Gastrocnemius medialis (tissue), 4 donors: ENCODE measurements at regions not wholly inside any gene's neighbourhood (a gene's known extent, or its start where the extent isn't known, plus 50 kb on each side); places are given as distances from the start of the nearest gene placed in this dataset.

ENCODE experiments used
- ATAC-seq, 2 donors: fragments of 150-250 bp; one replicate each; pipeline ENCODE4 v1.9.1; 2016
- DNase-seq, 2 donors: peaks; one replicate each; pipeline ENCODE4 v3.0.0-alpha.2; 2019
- H3K27ac ChIP-seq, 4 donors: fragments of 200-600 bp; sonication (generic); 1 replicate in 1 of 4; 2 replicates in 3 of 4; pipeline ENCODE4 v1.5.1; 2016 to 2018; ENCODE audit warnings: mild to moderate bottlenecking in 2 of 4, moderate library complexity in 1 of 4
- H3K27me3 ChIP-seq, 3 donors: fragments of 200-600 bp; sonication (generic) in 2 of 3; 1 replicate in 1 of 3; 2 replicates in 2 of 3; pipeline versions ENCODE4 v1.5.1 to v1.6.0; 2016 to 2019; ENCODE audit warnings: mild to moderate bottlenecking in 1 of 3, moderate library complexity in 1 of 3
- H3K36me3 ChIP-seq, 2 donors: fragments of 200-600 bp; sonication (generic) in 1 of 2; one replicate each; pipeline ENCODE4 v1.5.1; 2017 to 2018
- H3K4me1 ChIP-seq, 2 donors: fragments of 200-600 bp; sonication (generic) in 1 of 2; one replicate each; pipeline ENCODE4 v1.5.1; 2016 to 2017; ENCODE audit warnings: mild to moderate bottlenecking in 2 of 2
- H3K4me3 ChIP-seq, 4 donors: fragments of 200-600 bp; sonication (generic) in 3 of 4; 1 replicate in 1 of 4; 2 replicates in 3 of 4; pipeline ENCODE4 v1.5.1; 2016 to 2019; ENCODE audit warnings: mild to moderate bottlenecking in 2 of 4
- H3K9me3 ChIP-seq, 3 donors: fragments of 200-600 bp; sonication (generic) in 2 of 3; 1 replicate in 1 of 3; 2 replicates in 2 of 3; pipeline ENCODE4 v1.5.1; 2016 to 2019
- CTCF ChIP-seq, 5 experiments: fragments of 450-650 bp in 3 of 5; fragments of 200-600 bp in 2 of 5; sonication (generic) in 2 of 5; IDR thresholded peaks in 4 of 5; conservative IDR thresholded peaks in 1 of 5; 1 replicate in 4 of 5; 2 replicates in 1 of 5; pipeline ENCODE4 v1.5.1; 2016 to 2019; ENCODE audit warnings: antibody characterized with exemption in 5 of 5, mild to moderate bottlenecking in 3 of 5, moderate library complexity in 3 of 5
- POLR2A ChIP-seq, 2 donors: fragments of 450-650 bp; IDR thresholded peaks; one replicate each; pipeline ENCODE4 v1.6.1; 2017; ENCODE audit warnings: antibody characterized with exemption in 2 of 2, mild to moderate bottlenecking in 2 of 2, moderate library complexity in 2 of 2
- in situ Hi-C, 4 donors: fragments of 200-750 bp; cut with MboI; loops; one replicate each; pipeline versions ENCODE4 v1.15.0 to v1.8.0; 2017; ENCODE audit warnings: low sequenced_read_pairs in 4 of 4
- intact Hi-C: fragments of 100-400 bp; cut with DNase I; formaldehyde crosslinking; loops from one replicate; pipeline ENCODE4 v1.15.1; 2023; ENCODE audit warnings: low total_unique reads

- intact Hi-C loops, result no loop called here
- H3K36me3 ChIP-seq, result no peaks in the 10 kb centered on the region
- no peak overlapping the region for H3K27ac ChIP-seq
- no peaks in the 10 kb centered on the region for H3K4me1 ChIP-seq
- no peaks in the 10 kb centered on the region for H3K27me3 ChIP-seq
- no peak for DNase-seq
- no peaks in the 10 kb centered on the region for H3K9me3 ChIP-seq
- ATAC-seq, result no peak
- no peak for TF ChIP-seq POLR2A (IDR thresholded peaks at IDR 0.05)
- no peak for TF ChIP-seq CTCF (IDR thresholded peaks at IDR 0.05 in 4 of 5, conservative IDR thresholded peaks at IDR 0.05 in 1 of 5)
- no peak overlapping the region for H3K4me3 ChIP-seq
- in situ Hi-C loops, result no loop called here
These were observed 89.1 kb upstream of the USP47 start for GRCh38 chr11:11752679-11753078.

- DNase-seq, result no peak
- H3K9me3 ChIP-seq, result no peaks in the 10 kb centered on the region
- intact Hi-C loops (no loop called here), in situ Hi-C loops (no loop called here)
- no peak for TF ChIP-seq CTCF (IDR thresholded peaks at IDR 0.05 in 4 of 5, conservative IDR thresholded peaks at IDR 0.05 in 1 of 5)
- TF ChIP-seq POLR2A (IDR thresholded peaks at IDR 0.05), result no peak
- H3K27ac ChIP-seq, result no peak overlapping the region
- no peak overlapping the region for H3K4me3 ChIP-seq
- H3K27me3 ChIP-seq, result no peaks in the 10 kb centered on the region
- no peaks in the 10 kb centered on the region for H3K36me3 ChIP-seq
- ATAC-seq, result no peak
- no peaks in the 10 kb centered on the region for H3K4me1 ChIP-seq
These were observed 91.5 kb upstream of the USP47 start for GRCh38 chr11:11750017-11750878.

GRCh38 chr11:11748706-11749365 is 92.9 kb upstream of the USP47 start:
- ATAC-seq, result no peak
- Histone ChIP-seq H3K27ac (no peak overlapping the region), H3K4me3 (no peak overlapping the region), H3K36me3 (no peaks in the 10 kb centered on the region), H3K27me3 (no peaks in the 10 kb centered on the region), H3K4me1 (no peaks in the 10 kb centered on the region), H3K9me3 (no peaks in the 10 kb centered on the region)
- TF ChIP-seq POLR2A (IDR thresholded peaks at IDR 0.05), result no peak
- TF ChIP-seq CTCF (IDR thresholded peaks at IDR 0.05 in 4 of 5, conservative IDR thresholded peaks at IDR 0.05 in 1 of 5), result no peak
- in situ Hi-C loops, result no loop called here
- intact Hi-C loops, result no loop called here
- no peak for DNase-seq

- ATAC-seq (no peak), DNase-seq (no peak)
- in situ Hi-C loops, result no loop called here
- no peaks in the 10 kb centered on the region for H3K36me3 ChIP-seq
- no peaks in the 10 kb centered on the region for H3K9me3 ChIP-seq
- TF ChIP-seq CTCF (IDR thresholded peaks at IDR 0.05 in 4 of 5, conservative IDR thresholded peaks at IDR 0.05 in 1 of 5) (no peak), POLR2A (IDR thresholded peaks at IDR 0.05) (no peak)
- H3K4me1 ChIP-seq, result no peaks in the 10 kb centered on the region
- intact Hi-C loops, result no loop called here
- H3K27ac ChIP-seq, result no peak overlapping the region
- no peak overlapping the region for H3K4me3 ChIP-seq
- no peaks in the 10 kb centered on the region for H3K27me3 ChIP-seq
These were observed 94.2 kb upstream of the USP47 start for GRCh38 chr11:11747570-11747969.
